NB4 (cell line): ENCODE measurements at regions not wholly inside any gene's neighbourhood (a gene's known extent, or its start where the extent isn't known, plus 50 kb on each side); places are given as distances from the start of the nearest gene placed in this dataset.
"Not testable (repeated sequence)": the region's sequence is repeated elsewhere in the genome, so short reads cannot be mapped to it uniquely, and the experiment has no call there.

Experiments used
- DNase-seq: peaks from one replicate; pipeline ENCODE4 v3.0.0; 2010; ENCODE audit warnings: low read depth
- H3K4me3 ChIP-seq: one replicate; pipeline ENCODE4 v1.5.1; 2011; ENCODE audit warnings: mild to moderate bottlenecking, low read depth, low read length, moderate library complexity
- CTCF ChIP-seq: IDR thresholded peaks from one replicate; pipeline ENCODE4 v1.5.1; 2012; ENCODE audit warnings: low read depth, low read length
- MAX ChIP-seq: IDR thresholded peaks from 2 replicates; pipeline ENCODE4 v1.6.1; 2011; ENCODE audit warnings: low read depth, low read length
- MYC ChIP-seq: IDR thresholded peaks from 2 replicates; pipeline ENCODE4 v1.6.1; 2011; ENCODE audit warnings: low read depth, low read length
- POLR2A ChIP-seq: IDR thresholded peaks from 2 replicates; pipeline ENCODE4 v1.6.1; 2011; ENCODE audit warnings: mild to moderate bottlenecking; ENCODE audit not compliant: insufficient read length; ENCODE audit errors: extremely low read depth

GRCh38 chr1:185517808-185518419, 200.9 kb upstream of the IVNS1ABP start:
- TF ChIP-seq MYC (no peak), MAX (no peak), POLR2A (no peak)
- DNase-seq = no peak
- no peak overlapping the region for H3K4me3 ChIP-seq

GRCh38 chr1:185517301-185517700, 200.3 kb upstream of the IVNS1ABP start:
- not testable (repeated sequence) for DNase-seq

GRCh38 chr1:185515696-185516095, 198.7 kb upstream of the IVNS1ABP start:
- TF ChIP-seq MYC (no peak), CTCF (no peak), MAX (no peak), POLR2A (no peak)
- no peak overlapping the region for H3K4me3 ChIP-seq
- DNase-seq = no peak

More at GRCh38 chr1:185517301-185517700, 200.3 kb upstream of the IVNS1ABP start:
- not testable (repeated sequence) for H3K4me3 ChIP-seq

GRCh38 chr1:185514311-185514710, 197.3 kb upstream of the IVNS1ABP start:
- no peak overlapping the region for H3K4me3 ChIP-seq
- TF ChIP-seq MYC (no peak), CTCF (no peak), POLR2A (no peak), MAX (no peak)
- no peak for DNase-seq

- TF ChIP-seq CTCF (no peak), MYC (no peak), POLR2A (no peak), MAX (no peak)
- no peak for DNase-seq
- H3K4me3 ChIP-seq = no peak overlapping the region
Observed at GRCh38 chr1:185512442-185512841, 195.4 kb upstream of the IVNS1ABP start.

GRCh38 chr1:185501099-185501498, 184.1 kb upstream of the IVNS1ABP start:
- TF ChIP-seq MAX (no peak), POLR2A (no peak), CTCF (no peak), MYC (no peak)
- DNase-seq = no peak
- no peak overlapping the region for H3K4me3 ChIP-seq
